ENCODE measurements at regions not wholly inside any gene's neighbourhood (a gene's known extent, or its start where the extent isn't known, plus 50 kb on each side); places are given as distances from the start of the nearest gene placed in this dataset.

DNA sequence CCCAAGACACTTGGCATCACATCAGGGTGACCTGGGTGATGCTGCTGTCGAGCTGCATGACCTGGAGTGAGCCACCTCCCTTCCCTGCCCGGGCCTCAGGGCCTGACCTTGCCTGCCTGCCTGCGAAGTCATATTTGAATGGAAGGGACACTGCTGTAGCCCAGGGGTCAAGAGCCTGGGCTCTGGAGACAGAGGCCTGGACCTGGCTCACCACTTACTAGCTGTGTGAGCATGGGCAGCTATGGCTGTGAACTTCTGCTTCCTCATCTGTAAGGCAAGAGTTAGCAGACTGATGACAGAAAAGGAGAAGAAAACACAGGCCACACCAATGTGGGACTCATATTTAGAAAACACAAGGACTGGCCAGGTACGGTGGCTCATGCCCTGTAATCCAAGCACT is 118.7 kb downstream of the ZFP36L2 start:
- intact Hi-C loops (cut with DNase I; ENCODE audit: low total_unique reads), result no loop called here
- no peak overlapping the region for H3K4me3 ChIP-seq
- no peaks in the 10 kb centered on the region for H3K27me3 ChIP-seq
- TF ChIP-seq EP300 (IDR thresholded peaks at IDR 0.05; ENCODE audit: low read depth) (no peak), POLR2A (IDR thresholded peaks at IDR 0.05) (no peak), POLR2AphosphoS5 (IDR thresholded peaks at IDR 0.05) (no peak)
- TF ChIP-seq, protein P1, sequence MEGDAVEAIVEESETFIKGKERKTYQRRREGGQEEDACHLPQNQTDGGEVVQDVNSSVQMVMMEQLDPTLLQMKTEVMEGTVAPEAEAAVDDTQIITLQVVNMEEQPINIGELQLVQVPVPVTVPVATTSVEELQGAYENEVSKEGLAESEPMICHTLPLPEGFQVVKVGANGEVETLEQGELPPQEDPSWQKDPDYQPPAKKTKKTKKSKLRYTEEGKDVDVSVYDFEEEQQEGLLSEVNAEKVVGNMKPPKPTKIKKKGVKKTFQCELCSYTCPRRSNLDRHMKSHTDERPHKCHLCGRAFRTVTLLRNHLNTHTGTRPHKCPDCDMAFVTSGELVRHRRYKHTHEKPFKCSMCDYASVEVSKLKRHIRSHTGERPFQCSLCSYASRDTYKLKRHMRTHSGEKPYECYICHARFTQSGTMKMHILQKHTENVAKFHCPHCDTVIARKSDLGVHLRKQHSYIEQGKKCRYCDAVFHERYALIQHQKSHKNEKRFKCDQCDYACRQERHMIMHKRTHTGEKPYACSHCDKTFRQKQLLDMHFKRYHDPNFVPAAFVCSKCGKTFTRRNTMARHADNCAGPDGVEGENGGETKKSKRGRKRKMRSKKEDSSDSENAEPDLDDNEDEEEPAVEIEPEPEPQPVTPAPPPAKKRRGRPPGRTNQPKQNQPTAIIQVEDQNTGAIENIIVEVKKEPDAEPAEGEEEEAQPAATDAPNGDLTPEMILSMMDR (IDR thresholded peaks at IDR 0.05), result no peak
- WGBS, 2 donors (ENCODE audit: low coverage in 1 of 2), result 85 to 92% methylated on average over 2 to 4 of the region's 4 CpGs
- in situ Hi-C loops (cut with MboI; ENCODE audit: low pct_ligation_motif_present in 1 of 4, low pct_unique_long_range_greater_than_20kb in 1 of 4, low sequenced_read_pairs in 3 of 4), result loop anchor here in 1 of 4 donors (25.0 kb wide), 1 partner anchor 380 kb away; no protein-coding TSS in a partner anchor
- no peak for DNase-seq
- peak overlapping the region; percentile 71 to 84 (median 82) for H3K27ac ChIP-seq
- H3K4me1 ChIP-seq, result peaks cover 12 to 63% (median 24%) of the 10 kb centered on the region in 4 donors
- no peaks in the 10 kb centered on the region for H3K36me3 ChIP-seq
- H3K9me3 ChIP-seq, result no peaks in the 10 kb centered on the region

DNA sequence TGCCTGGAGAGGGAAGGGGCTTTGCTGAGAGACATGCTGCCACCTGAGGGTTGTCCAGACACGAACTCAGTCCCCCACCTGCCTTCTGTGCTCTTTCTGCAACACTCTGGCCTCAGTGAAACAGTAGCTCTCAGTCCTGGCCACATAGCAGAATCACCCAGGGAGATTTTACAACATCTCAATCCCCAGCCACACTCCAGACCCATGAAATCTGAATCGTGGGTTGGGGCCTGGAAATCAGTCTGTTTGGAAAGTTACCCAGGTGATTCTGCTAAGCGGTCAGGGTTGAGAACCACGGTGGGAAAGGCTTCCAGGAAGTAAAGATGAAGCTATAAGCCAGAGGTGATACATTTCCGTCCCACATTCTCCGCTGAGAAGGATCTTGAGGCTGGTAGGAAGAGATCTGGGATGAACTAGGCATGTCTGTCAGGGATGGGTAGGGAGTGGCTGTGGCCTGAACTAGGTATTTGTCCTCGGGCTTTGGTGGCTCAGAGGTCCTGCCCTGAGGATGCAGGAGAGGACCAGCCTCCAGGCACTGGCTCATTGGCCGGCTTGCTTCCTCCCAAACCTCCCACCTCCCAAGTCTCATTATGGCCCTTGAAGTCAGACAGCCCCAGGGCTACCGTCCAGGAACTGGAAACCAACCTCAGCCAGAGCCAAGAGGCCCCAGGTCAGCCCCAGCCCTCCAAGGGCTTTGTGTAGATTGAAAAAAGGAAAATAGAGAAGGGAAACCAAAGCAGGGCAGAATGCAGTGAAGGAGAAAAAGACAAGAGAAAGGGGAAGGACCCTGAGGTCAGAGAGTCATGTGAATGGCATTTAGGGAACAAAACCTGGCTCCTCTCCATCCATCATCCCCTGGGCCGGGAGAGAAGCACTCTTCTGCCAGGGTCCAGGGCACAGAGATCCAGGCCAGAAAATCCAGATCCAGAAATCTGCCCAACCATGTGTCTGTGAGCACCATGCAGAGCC is 119.6 kb downstream of the ZFP36L2 start:
- TF ChIP-seq POLR2A (IDR thresholded peaks at IDR 0.05) (no peak), POLR2AphosphoS5 (IDR thresholded peaks at IDR 0.05) (no peak), EP300 (IDR thresholded peaks at IDR 0.05; ENCODE audit: low read depth) (no peak)
- TF ChIP-seq, protein P1 (IDR thresholded peaks at IDR 0.05), result no peak
- in situ Hi-C loops (cut with MboI; ENCODE audit: low pct_ligation_motif_present in 1 of 4, low pct_unique_long_range_greater_than_20kb in 1 of 4, low sequenced_read_pairs in 3 of 4) (loop anchor here in 1 of 4 donors (25.0 kb wide), 1 partner anchor 380 kb away; no protein-coding TSS in a partner anchor), intact Hi-C loops (cut with DNase I; ENCODE audit: low total_unique reads) (no loop called here)
- no peak overlapping the region for H3K4me3 ChIP-seq
- H3K27ac ChIP-seq, result peak overlapping the region; percentile 71 to 84 (median 82)
- H3K4me1 ChIP-seq, result peaks cover 12 to 69% (median 25%) of the 10 kb centered on the region in 4 donors
- no peaks in the 10 kb centered on the region for H3K36me3 ChIP-seq
- no peaks in the 10 kb centered on the region for H3K9me3 ChIP-seq
- DNase-seq, result no peak
- no peaks in the 10 kb centered on the region for H3K27me3 ChIP-seq
- WGBS, 2 donors (ENCODE audit: low coverage in 1 of 2), result 59 to 60% methylated on average over 1 to 10 of the region's 10 CpGs

DNA sequence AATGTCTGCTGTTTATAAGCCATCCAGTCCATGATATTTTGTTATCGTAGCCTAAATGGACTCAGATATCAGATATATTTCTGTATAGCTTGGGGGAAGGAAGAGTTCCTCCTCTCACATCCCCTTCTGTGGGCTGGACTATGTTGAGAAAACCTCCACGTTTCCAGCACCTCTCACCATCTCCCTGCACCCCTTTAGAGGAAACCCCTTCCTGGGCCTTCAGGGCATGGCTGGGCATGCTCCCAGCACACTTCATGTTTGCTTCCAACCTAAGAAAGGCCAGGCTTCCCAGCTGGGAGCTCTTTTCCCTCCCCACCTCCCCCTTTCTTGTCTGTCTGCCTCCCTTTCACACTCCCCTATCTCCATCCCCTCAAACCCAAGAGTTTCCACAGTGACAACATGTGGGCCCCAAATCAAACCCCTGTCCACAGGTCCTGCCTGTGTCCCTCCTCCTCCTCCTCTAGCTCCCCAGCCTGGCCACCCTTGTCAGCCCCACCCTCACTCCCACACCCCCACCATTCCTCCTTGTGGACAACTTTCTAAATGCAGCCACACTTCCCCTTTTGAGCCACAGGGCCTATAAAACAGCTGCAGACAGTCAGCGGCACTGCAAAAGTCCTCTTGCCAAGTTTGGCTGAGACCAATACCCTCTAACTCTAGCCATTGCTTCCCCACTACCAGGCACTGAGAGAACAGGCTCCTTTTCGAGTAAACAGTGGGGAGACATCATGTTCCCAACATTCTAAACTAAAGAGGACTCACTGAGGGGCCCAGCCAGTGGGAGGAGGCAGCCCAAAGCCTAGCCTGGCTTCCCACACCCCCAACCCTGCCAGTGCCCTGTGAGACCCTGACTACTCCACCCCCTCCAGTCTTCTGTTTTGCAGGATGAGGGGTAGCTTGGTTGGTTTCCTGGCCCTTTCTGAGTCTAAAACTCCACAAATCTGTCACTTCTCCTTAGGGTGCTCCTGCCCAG is 120.5 kb downstream of the ZFP36L2 start:
- Histone ChIP-seq H3K9me3 (no peaks in the 10 kb centered on the region), H3K4me1 (peaks cover 12 to 79% (median 33%) of the 10 kb centered on the region in 4 donors), H3K27ac (peak overlapping the region; percentile 71 to 84 (median 82)), H3K27me3 (no peaks in the 10 kb centered on the region), H3K36me3 (no peaks in the 10 kb centered on the region), H3K4me3 (no peak overlapping the region)
- intact Hi-C loops (cut with DNase I; ENCODE audit: low total_unique reads), result no loop called here
- DNase-seq, result peak; percentile 65
- WGBS, 2 donors (ENCODE audit: low coverage in 1 of 2), result 43% methylated on average over 3 to 4 of the region's 4 CpGs
- in situ Hi-C loops (cut with MboI; ENCODE audit: low pct_ligation_motif_present in 1 of 4, low pct_unique_long_range_greater_than_20kb in 1 of 4, low sequenced_read_pairs in 3 of 4), result loop anchor here in 1 of 4 donors (25.0 kb wide), 1 partner anchor 381 kb away; no protein-coding TSS in a partner anchor
- TF ChIP-seq EP300 (IDR thresholded peaks at IDR 0.05; ENCODE audit: low read depth) (no peak), POLR2A (IDR thresholded peaks at IDR 0.05) (peak; percentile 18), POLR2AphosphoS5 (IDR thresholded peaks at IDR 0.05) (peak; percentile 19 to 66 (median 36))
- TF ChIP-seq, protein P1 (IDR thresholded peaks at IDR 0.05), result peak; percentile 38 to 80 (median 45)

Data from transverse colon (tissue), 4 donors.